ENCODE measurements at regions not wholly inside any gene's neighbourhood (a gene's known extent, or its start where the extent isn't known, plus 50 kb on each side); places are given as distances from the start of the nearest gene placed in this dataset.

GRCh38 chr7:18370633-18371032, 124.9 kb upstream of the HDAC9 start:
- DNase-seq, result no peak

- DNase-seq, result no peak
Observed at GRCh38 chr7:18378989-18379605, 116.5 kb upstream of the HDAC9 start.

GRCh38 chr7:18384491-18385143, 110.9 kb upstream of the HDAC9 start:
- no peak for DNase-seq

- DNase-seq, result no peak
Observed at GRCh38 chr7:18386607-18387006, 108.9 kb upstream of the HDAC9 start.

GRCh38 chr7:18387191-18387735, 108.3 kb upstream of the HDAC9 start:
- no peak for DNase-seq

GRCh38 chr7:18390535-18390907, 105.0 kb upstream of the HDAC9 start:
- no peak for DNase-seq

- no peak for DNase-seq
Observed at GRCh38 chr7:18393465-18394118, 102.0 kb upstream of the HDAC9 start.

GRCh38 chr7:18395868-18396267, 99.7 kb upstream of the HDAC9 start:
- no peak for DNase-seq

GRCh38 chr7:18396953-18397352, 98.6 kb upstream of the HDAC9 start:
- DNase-seq, result no peak

- DNase-seq, result no peak
Observed at GRCh38 chr7:18399436-18400235, 95.9 kb upstream of the HDAC9 start.

- no peak for DNase-seq
Observed at GRCh38 chr7:18400275-18400674, 95.3 kb upstream of the HDAC9 start.

GRCh38 chr7:18400726-18401125, 94.8 kb upstream of the HDAC9 start:
- no peak for DNase-seq

GRCh38 chr7:18401757-18402156, 93.8 kb upstream of the HDAC9 start:
- no peak for DNase-seq

GRCh38 chr7:18402488-18403183, 92.9 kb upstream of the HDAC9 start:
- no peak for DNase-seq

- DNase-seq, result no peak
Observed at GRCh38 chr7:18405726-18406125, 89.8 kb upstream of the HDAC9 start.

GRCh38 chr7:18407385-18407784, 88.2 kb upstream of the HDAC9 start:
- no peak for DNase-seq

GRCh38 chr7:18408461-18408860, 87.1 kb upstream of the HDAC9 start:
- DNase-seq, result no peak

GRCh38 chr7:18408868-18409267, 86.7 kb upstream of the HDAC9 start:
- no peak for DNase-seq

GRCh38 chr7:18413447-18413846, 82.1 kb upstream of the HDAC9 start:
- DNase-seq, result no peak

- DNase-seq, result no peak
Observed at GRCh38 chr7:18414885-18415284, 80.7 kb upstream of the HDAC9 start.

- no peak for DNase-seq
Observed at GRCh38 chr7:18416988-18417387, 78.6 kb upstream of the HDAC9 start.

GRCh38 chr7:18419456-18419855, 76.1 kb upstream of the HDAC9 start:
- DNase-seq, result no peak

- DNase-seq, result no peak
Observed at GRCh38 chr7:18420108-18420507, 75.4 kb upstream of the HDAC9 start.
